ENCODE measurements at regions not wholly inside any gene's neighbourhood (a gene's known extent, or its start where the extent isn't known, plus 50 kb on each side); places are given as distances from the start of the nearest gene placed in this dataset. TPM values are rescaled to one million over a fixed set of nuclear protein-coding genes. Genes with fewer than 3 reads are reported as not detected.
"Not testable (repeated sequence)": the region's sequence is repeated elsewhere in the genome, so short reads cannot be mapped to it uniquely, and the experiment has no call there.

GRCh38 chr10:56441337-56441736 lies 80.3 kb upstream of the ZWINT start:
- DNase-seq; H3K27me3 Mint-ChIP-seq; H3K36me3 Mint-ChIP-seq; H3K4me1 ChIP-seq (ENCODE audit: insufficient read depth, low read length); H3K27ac ChIP-seq (ENCODE audit: low read depth, low read length); H3K4me1 Mint-ChIP-seq; H3K36me3 ChIP-seq (ENCODE audit: insufficient read depth, low read length); H3K9me3 ChIP-seq (ENCODE audit: control insufficient read depth in 1 of 2, low read length in 2 of 2); CTCF ChIA-PET (ENCODE audit: partially characterized antibody); H3K27me3 ChIP-seq (ENCODE audit: insufficient read depth, low read length); H3K27ac Mint-ChIP-seq; H3K4me3 ChIP-seq (ENCODE audit: low read length in 2 of 2); POLR2A ChIA-PET (ENCODE audit: partially characterized antibody); H3K4me3 Mint-ChIP-seq; H3K9me3 Mint-ChIP-seq; intact Hi-C loops (cut with micrococcal nuclease): not testable (repeated sequence)

Small RNA genes in the stretch of these regions (microRNA-seq; reads per million reads assigned to microRNA genes)
- not detected for gene MIR3924 (ENCODE audit: borderline microRNAs expressed, borderline number of aligned reads, borderline replicate concordance)

Data from CD4-positive, alpha-beta memory T cell (primary cell).